ENCODE measurements at regions not wholly inside any gene's neighbourhood (a gene's known extent, or its start where the extent isn't known, plus 50 kb on each side); places are given as distances from the start of the nearest gene placed in this dataset.

- TF ChIP-seq, protein P1, sequence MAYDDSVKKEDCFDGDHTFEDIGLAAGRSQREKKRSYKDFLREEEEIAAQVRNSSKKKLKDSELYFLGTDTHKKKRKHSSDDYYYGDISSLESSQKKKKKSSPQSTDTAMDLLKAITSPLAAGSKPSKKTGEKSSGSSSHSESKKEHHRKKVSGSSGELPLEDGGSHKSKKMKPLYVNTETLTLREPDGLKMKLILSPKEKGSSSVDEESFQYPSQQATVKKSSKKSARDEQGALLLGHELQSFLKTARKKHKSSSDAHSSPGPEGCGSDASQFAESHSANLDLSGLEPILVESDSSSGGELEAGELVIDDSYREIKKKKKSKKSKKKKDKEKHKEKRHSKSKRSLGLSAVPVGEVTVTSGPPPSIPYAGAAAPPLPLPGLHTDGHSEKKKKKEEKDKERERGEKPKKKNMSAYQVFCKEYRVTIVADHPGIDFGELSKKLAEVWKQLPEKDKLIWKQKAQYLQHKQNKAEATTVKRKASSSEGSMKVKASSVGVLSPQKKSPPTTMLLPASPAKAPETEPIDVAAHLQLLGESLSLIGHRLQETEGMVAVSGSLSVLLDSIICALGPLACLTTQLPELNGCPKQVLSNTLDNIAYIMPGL (CRISPR knock-in tag; IDR thresholded peaks at IDR 0.05) = no peak
- no peak for TF ChIP-seq IRF1 (CRISPR knock-in tag; IDR thresholded peaks at IDR 0.05; ENCODE audit: borderline replicate concordance)
- TF ChIP-seq MLX (CRISPR knock-in tag; conservative IDR thresholded peaks at IDR 0.05) = no peak
- no peak for TF ChIP-seq RB1 (IDR thresholded peaks at IDR 0.05; ENCODE audit: low read depth)
- no peak for TF ChIP-seq HDGF (IDR thresholded peaks at IDR 0.05)
- no peak for TF ChIP-seq CREM (IDR thresholded peaks at IDR 0.05; ENCODE audit: low read depth)
- TF ChIP-seq RFX5 (IDR thresholded peaks at IDR 0.05; ENCODE audit: low read depth, low read length) = no peak
- TF ChIP-seq TGIF2 (CRISPR knock-in tag; IDR thresholded peaks at IDR 0.05) = no peak
- TF ChIP-seq E2F6 (IDR thresholded peaks at IDR 0.05; ENCODE audit: borderline replicate concordance in 1 of 2, extremely low read depth in 1 of 2, insufficient read depth in 1 of 2, insufficient read length in 1 of 2, low read depth in 1 of 2, low read length in 1 of 2, poor library complexity in 1 of 2, severe bottlenecking in 1 of 2) = no peak
- TF ChIP-seq THRAP3 (IDR thresholded peaks at IDR 0.05; ENCODE audit: borderline replicate concordance) = no peak
- TF ChIP-seq MEF2A (IDR thresholded peaks at IDR 0.05; ENCODE audit: control insufficient read depth, low read depth, low read length) = no peak
- no peak for TF ChIP-seq TFE3 (CRISPR knock-in tag; IDR thresholded peaks at IDR 0.05)
- H3K9me3 ChIP-seq (replicated peaks; ENCODE audit: control insufficient read depth, insufficient read depth, low read depth, low read length) = no peaks in the 10 kb centered on the region
- no peak overlapping the region for H3K9ac ChIP-seq (ENCODE audit: insufficient read depth in 1 of 2, low read depth in 2 of 2, low read length in 2 of 2)
- ChIA-PET POLR2A (no interaction called here), CTCF (ENCODE audit: low intra/inter-chr PET ratio) (no interaction called here)
- 2% methylated on average over 7 of the region's 7 CpGs for WGBS (ENCODE audit: insufficient coverage, low coverage, missing lambda C conversion rate)
- no peak overlapping the region for H3K27ac ChIP-seq (ENCODE audit: extremely low read depth, low read depth, low read length)
- intact Hi-C loops (cut with micrococcal nuclease) = no loop called here
- in situ Hi-C loops (cut with MboI) = no loop called here
- H3K9me1 ChIP-seq (ENCODE audit: control insufficient read depth, insufficient read depth, low read length) = no peaks in the 10 kb centered on the region
- H4K20me1 ChIP-seq (replicated peaks; ENCODE audit: control insufficient read depth, insufficient read depth, low read length) = no peaks in the 10 kb centered on the region
- no peak for ATAC-seq
- no peaks in the 10 kb centered on the region for H3K4me1 ChIP-seq (replicated peaks in 1 of 2; ENCODE audit: control insufficient read depth in 2 of 2, insufficient read depth in 2 of 2, low read length in 2 of 2)
- no peaks in the 10 kb centered on the region for H3K79me2 ChIP-seq (ENCODE audit: control insufficient read depth, insufficient read depth, low read length)
- no peak for FAIRE-seq
- no peak overlapping the region for H2AFZ ChIP-seq (ENCODE audit: low read depth, low read length)
- no peak overlapping the region for H3K4me3 ChIP-seq
- DNase-seq (ENCODE audit: extremely low read depth in 1 of 4, low spot score in 3 of 4) = no peak
- BruUV-seq (replicated peaks) = no TSS peak
- H3K36me3 ChIP-seq (ENCODE audit: control insufficient read depth, insufficient read depth, low read length) = no peaks in the 10 kb centered on the region
- H3K27me3 ChIP-seq (ENCODE audit: control insufficient read depth in 2 of 2, insufficient read depth in 2 of 2, low read length in 2 of 2) = no peaks in the 10 kb centered on the region
- H3K4me2 ChIP-seq (ENCODE audit: insufficient read depth, low read length) = no peak overlapping the region
Measured at GRCh38 chr10:16156681-16157080, 280.1 kb upstream of the PTER start.
